Colonic mucosa (tissue), 4 donors: ENCODE measurements at regions not wholly inside any gene's neighbourhood (a gene's known extent, or its start where the extent isn't known, plus 50 kb on each side); places are given as distances from the start of the nearest gene placed in this dataset.

ENCODE experiments used
- DNase-seq: peaks from one replicate; pipeline ENCODE4 v3.0.0-alpha.2; 2020
- H3K27ac ChIP-seq: fragments of 200-600 bp; one replicate; pipeline ENCODE4 v1.8.0; 2021
- H3K27me3 ChIP-seq: fragments of 200-600 bp; one replicate; pipeline ENCODE4 v1.8.0; 2021
- H3K36me3 ChIP-seq: fragments of 200-600 bp; one replicate; pipeline ENCODE4 v1.8.0; 2021
- H3K4me1 ChIP-seq: fragments of 200-600 bp; one replicate; pipeline ENCODE4 v1.8.0; 2021; ENCODE audit warnings: mild to moderate bottlenecking
- H3K4me3 ChIP-seq: fragments of 200-600 bp; one replicate; pipeline ENCODE4 v1.8.0; 2021
- H3K9ac ChIP-seq, 2 donors: one replicate each; pipeline ENCODE4 v1.7.0; 2013; ENCODE audit warnings: control low read depth in 2 of 2, low read depth in 2 of 2, low read length in 2 of 2
- H3K9me3 ChIP-seq: fragments of 200-600 bp; one replicate; pipeline ENCODE4 v1.8.0; 2021
- intact Hi-C: fragments of 100-400 bp; cut with DNase I; formaldehyde crosslinking; loops from one replicate; pipeline ENCODE4 v1.14.1; 2022
- TF ChIP-seq, protein P1 (sequence below): fragments of 200-600 bp; IDR thresholded peaks from one replicate; pipeline ENCODE4 v1.8.0; 2022; ENCODE audit warnings: antibody characterized with exemption, mild to moderate bottlenecking
- donor health status: healthy.
- donor health status: DM: no; HTN: no; CAD: no.
- donor health status: DM: no; HTN: no; CAD: no.

DNA sequence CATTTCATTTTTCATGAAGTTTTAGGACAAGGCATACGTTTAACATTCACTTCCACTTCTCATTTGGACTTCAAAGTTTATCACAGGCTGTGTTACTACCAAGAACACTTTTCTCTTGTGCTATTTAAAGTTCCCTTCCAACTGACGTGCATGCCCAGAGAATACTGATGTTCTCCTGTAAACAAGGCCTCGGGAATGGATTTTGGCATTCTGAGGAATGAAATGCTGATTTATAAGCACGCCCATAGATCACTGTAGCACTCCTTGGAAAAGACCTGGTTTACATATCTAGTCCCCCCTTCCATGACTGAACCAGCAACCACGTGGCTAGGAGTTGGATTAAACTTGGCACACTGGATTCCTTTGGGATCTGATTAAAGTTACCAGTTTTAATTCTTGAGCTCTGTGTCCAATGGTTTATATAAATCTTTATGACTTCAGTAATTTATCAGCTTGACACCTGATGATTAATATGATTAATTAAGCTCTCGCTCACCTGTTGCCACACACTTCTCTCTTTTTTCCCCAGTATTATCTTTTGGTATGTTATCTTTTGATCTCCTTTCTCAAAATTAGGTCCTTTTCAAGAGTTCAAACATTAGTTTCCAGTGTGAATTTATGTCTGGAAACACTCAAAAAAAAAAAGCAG lies 122.4 kb upstream of the HAND2 start:
- DNase-seq: no peak
- H3K36me3 ChIP-seq: no peaks in the 10 kb centered on the region
- no peak overlapping the region for H3K4me3 ChIP-seq
- H3K9me3 ChIP-seq: no peaks in the 10 kb centered on the region
- H3K27ac ChIP-seq: no peak overlapping the region
- TF ChIP-seq, protein P1, sequence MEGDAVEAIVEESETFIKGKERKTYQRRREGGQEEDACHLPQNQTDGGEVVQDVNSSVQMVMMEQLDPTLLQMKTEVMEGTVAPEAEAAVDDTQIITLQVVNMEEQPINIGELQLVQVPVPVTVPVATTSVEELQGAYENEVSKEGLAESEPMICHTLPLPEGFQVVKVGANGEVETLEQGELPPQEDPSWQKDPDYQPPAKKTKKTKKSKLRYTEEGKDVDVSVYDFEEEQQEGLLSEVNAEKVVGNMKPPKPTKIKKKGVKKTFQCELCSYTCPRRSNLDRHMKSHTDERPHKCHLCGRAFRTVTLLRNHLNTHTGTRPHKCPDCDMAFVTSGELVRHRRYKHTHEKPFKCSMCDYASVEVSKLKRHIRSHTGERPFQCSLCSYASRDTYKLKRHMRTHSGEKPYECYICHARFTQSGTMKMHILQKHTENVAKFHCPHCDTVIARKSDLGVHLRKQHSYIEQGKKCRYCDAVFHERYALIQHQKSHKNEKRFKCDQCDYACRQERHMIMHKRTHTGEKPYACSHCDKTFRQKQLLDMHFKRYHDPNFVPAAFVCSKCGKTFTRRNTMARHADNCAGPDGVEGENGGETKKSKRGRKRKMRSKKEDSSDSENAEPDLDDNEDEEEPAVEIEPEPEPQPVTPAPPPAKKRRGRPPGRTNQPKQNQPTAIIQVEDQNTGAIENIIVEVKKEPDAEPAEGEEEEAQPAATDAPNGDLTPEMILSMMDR: no peak
- intact Hi-C loops: no loop called here
- no peak overlapping the region for H3K9ac ChIP-seq
- H3K4me1 ChIP-seq: no peaks in the 10 kb centered on the region
- H3K27me3 ChIP-seq: no peaks in the 10 kb centered on the region

DNA sequence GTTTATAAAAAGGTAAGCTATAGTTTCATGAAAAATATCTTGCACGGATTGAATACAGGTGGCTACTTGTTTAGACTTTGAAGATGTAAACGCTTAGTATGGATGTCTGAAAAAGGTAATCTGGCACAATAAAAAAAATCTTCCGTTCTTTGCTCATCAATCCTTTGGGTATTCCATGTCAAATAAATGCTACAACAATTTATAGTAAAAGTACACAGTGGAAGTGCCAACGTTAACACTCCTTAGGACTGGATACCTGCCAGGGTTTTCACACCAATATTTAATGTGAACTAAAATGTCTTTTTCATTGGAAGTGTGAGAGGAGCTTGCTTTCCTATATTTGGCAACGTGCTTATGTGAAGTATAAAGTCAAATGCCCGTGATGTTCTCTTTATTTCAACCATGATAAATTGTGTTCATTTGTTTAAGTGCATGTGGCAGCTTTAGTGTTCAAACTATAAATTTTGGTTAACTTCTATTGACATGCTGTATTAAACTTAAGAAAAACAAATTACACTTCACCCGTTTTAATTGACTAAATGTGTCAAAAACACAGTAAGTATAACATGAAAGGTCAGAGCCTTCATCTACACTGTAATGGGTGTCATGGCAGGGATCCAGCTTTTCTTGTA lies 121.7 kb upstream of the HAND2 start:
- intact Hi-C loops: no loop called here
- H3K4me1 ChIP-seq: no peaks in the 10 kb centered on the region
- no peak for DNase-seq
- no peaks in the 10 kb centered on the region for H3K27me3 ChIP-seq
- TF ChIP-seq, protein P1: no peak
- no peaks in the 10 kb centered on the region for H3K9me3 ChIP-seq
- H3K9ac ChIP-seq: no peak overlapping the region
- no peak overlapping the region for H3K27ac ChIP-seq
- no peak overlapping the region for H3K4me3 ChIP-seq
- H3K36me3 ChIP-seq: no peaks in the 10 kb centered on the region

DNA sequence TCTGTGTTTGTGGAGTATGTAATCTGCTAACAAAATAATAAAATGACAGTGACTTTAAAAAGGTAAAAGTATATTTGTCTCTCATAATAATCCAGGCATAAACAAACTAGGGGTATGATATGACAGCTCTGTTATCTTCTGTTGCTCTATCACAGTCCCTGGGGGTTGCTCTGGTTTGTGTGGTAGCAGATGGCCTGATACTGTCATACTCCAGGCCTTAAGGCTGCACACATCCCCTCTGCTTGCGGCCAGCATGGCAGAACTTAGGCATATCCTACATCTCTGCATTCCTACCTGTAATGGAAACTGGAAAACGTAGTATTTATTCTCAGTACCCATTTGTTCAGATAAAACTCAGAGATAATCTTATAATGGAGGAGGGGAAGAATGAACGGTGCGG lies 117.9 kb upstream of the HAND2 start:
- no peak for DNase-seq
- Histone ChIP-seq H3K4me1 (no peaks in the 10 kb centered on the region), H3K27ac (no peak overlapping the region), H3K27me3 (no peaks in the 10 kb centered on the region), H3K36me3 (no peaks in the 10 kb centered on the region), H3K4me3 (no peak overlapping the region), H3K9me3 (no peaks in the 10 kb centered on the region), H3K9ac (no peak overlapping the region)
- intact Hi-C loops: no loop called here
- TF ChIP-seq, protein P1: no peak

DNA sequence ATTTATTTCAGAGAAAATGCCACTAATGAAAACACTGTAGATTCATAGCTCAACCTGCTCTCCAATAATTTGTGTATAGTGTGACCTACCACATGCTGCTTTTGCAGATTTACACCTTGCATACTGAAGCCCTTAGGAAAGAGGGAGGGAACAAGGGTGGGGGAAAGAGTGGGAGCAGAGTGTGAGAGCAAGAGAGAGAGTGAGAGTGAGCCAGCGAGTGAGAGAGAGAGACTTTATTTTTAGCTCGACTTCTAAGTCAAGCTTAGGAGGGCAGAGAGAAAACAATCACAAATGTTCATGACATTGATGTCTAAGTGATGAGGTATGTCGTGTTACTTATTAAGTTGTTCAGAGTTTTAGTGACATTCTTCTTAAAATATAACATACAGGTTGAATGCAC lies 112.5 kb upstream of the HAND2 start:
- H3K36me3 ChIP-seq: no peaks in the 10 kb centered on the region
- intact Hi-C loops: no loop called here
- no peak overlapping the region for H3K27ac ChIP-seq
- H3K4me3 ChIP-seq: no peak overlapping the region
- no peaks in the 10 kb centered on the region for H3K9me3 ChIP-seq
- no peaks in the 10 kb centered on the region for H3K4me1 ChIP-seq
- H3K9ac ChIP-seq: no peak overlapping the region
- TF ChIP-seq, protein P1: no peak
- H3K27me3 ChIP-seq: no peaks in the 10 kb centered on the region
- DNase-seq: no peak

DNA sequence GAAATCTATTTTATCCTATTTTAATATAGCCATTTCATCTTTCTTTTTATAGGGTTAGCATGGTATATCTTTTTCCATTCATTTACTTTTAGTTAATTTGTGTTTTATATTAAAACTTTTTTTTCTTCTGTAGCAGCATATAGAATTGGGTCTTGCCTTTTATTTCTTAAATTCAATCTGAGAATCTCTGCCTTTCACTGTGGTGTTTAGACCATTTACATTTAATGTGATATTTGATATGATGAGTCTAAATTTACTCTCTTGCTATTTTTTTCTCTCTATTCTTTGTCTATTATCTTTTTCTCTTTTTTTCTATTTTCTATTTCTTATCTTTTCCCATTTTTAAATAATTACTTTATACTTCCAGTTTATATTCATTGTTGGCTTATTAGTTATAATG lies 105.4 kb upstream of the HAND2 start:
- no peak for DNase-seq
- Histone ChIP-seq H3K9ac (no peak overlapping the region), H3K27ac (no peak overlapping the region), H3K9me3 (no peaks in the 10 kb centered on the region), H3K4me1 (no peaks in the 10 kb centered on the region), H3K36me3 (no peaks in the 10 kb centered on the region), H3K27me3 (no peaks in the 10 kb centered on the region), H3K4me3 (no peak overlapping the region)
- TF ChIP-seq, protein P1: no peak
- intact Hi-C loops: no loop called here
